ENCODE measurements at regions not wholly inside any gene's neighbourhood (a gene's known extent, or its start where the extent isn't known, plus 50 kb on each side); places are given as distances from the start of the nearest gene placed in this dataset.
A peak's percentile ranks its signal among the peaks of the same experiment; 100 is the strongest.
"Not testable (repeated sequence)": the region's sequence is repeated elsewhere in the genome, so short reads cannot be mapped to it uniquely, and the experiment has no call there.

DNA sequence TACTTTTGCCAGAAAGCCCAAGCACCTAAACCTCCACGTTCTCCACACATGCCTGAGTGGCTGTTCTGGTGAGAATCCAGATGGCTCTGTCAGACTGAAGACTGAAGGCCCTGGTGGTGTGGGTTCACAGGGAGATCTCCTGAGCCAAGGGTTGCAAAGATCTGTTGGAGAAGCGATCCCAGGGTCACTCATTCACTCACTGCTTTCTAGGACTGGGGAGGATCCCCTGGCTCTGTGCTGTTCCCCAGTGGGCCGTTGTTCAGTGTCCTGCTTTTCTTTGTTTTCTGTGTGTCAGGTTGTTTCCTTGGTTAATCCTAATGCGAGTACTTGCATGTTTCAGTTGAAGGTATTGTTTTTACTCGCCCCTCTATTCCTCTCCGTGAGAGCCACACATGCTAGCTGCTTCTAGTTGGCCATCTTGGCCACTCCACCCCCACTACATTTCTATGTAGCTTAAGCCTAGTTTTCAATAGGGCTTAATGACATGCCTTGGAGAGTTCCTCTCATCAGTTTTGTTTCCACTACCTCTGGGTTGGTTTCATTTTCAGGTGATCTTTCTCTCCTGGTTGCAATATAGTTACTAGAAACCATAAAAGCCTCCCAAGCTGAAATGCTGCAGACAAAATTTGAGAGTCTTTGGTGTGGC is 144.5 kb upstream of the SLC38A2 start:
- no peak for DNase-seq

DNA sequence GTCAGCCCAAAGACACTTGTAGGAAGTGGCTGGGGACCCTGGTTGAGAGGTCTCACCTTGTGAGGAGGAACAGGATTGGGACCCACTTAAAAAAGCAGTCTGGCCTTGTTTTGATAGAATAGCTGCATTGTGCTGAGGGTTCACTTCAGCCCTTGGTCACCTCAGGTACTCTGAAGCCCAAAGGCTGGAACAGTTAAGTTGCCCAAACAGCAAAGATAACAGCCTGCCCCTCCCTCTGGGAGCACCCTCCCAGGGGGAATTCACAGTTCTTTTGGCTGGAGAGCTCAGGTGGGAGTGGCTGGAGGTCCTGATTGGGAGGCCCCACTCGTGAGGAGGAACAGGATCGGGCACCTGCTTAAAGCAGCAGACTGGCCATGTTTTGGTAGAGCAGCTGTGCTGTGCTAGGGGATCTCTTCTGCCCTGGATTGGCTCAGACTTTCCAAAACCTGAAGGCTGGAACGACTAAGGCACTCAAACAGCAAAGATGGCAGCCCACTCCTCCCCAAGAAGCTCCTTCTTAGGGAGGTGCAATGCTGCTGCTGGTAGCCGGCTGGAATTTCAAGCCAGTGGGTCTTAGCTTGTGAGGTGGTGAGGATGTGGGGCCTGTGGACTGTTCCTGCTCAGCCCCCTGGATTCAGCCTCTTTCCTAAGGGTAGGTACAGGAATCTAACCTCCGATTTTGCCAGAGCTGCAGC is 143.8 kb upstream of the SLC38A2 start:
- DNase-seq: no peak

DNA sequence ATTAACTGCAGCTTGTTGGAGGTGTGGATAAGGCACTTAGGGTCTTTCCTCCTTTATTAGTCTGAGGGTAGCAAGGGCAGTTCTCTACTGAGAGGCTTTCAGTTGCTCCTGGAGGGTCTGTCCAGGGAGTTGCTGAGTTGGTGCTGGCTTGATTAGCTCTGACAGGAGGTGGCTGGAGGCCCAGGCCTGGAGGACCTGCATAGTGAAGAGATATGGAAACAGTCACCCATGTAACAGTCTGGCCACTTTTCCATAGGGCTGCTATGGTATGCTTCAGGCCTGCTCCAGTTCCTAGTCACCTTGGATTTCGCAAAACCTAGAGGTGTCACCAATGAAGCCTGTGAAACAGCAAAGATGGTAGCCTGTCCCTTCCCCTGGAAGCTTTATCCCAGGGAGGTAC is 143.3 kb upstream of the SLC38A2 start:
- no peak for DNase-seq

DNA sequence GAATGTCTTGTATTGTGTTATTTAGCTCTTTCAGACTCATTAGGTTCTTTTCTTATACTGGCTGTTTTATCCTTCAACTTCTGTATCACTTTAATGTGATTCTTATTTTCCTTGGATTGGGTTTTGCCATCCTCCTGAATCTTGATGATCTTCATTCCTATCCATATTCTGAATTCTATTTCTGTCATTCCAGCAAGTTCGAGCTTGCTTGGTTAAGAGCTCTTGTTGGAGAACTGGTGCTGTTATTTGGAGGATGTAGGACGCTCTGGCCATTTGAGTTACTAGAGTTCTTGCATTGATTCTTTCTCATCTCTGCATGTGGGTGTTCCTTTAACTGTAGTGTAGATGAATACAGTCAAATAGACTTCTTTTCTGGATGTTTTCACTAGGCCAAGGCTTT is 142.3 kb upstream of the SLC38A2 start:
- DNase-seq: no peak

DNA sequence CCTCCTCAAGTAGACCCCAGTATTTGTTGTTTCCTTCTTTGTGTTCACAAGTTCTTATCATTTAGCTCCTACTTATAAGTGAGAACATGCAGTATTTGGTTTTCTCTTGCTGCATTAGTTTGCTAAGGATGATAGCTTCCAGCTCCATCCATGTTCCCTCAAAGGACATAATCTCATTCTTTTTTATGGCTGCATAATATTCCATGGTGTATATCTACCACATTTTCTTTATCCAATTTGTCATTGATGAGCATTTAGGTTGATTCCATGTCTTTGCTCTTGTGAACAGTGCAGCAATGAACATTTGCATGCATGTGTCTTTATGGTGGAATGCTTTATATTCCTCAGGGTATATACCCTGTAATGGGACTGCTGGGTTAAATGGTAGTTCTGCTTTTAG is 137.7 kb upstream of the SLC38A2 start:
- DNase-seq: not testable (repeated sequence)

DNA sequence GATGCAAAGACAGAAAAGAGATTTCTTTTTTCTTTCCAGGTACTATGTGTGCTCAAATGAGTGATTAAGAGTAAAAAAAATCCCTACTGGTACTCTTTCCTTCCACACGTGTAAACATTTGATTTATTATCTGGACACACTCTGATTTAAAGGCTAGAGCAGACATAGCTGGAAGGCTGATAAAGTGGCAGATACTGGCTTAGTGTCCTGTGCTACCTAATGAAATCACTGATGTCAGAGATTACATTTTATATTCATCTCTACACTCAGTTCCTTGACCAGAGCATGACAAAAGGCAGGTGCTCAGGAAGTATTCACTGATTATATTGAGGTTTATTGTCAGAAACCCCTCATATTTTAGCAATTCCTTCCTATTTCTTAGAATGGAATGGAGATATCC is 136.6 kb upstream of the SLC38A2 start:
- DNase-seq: no peak

DNA sequence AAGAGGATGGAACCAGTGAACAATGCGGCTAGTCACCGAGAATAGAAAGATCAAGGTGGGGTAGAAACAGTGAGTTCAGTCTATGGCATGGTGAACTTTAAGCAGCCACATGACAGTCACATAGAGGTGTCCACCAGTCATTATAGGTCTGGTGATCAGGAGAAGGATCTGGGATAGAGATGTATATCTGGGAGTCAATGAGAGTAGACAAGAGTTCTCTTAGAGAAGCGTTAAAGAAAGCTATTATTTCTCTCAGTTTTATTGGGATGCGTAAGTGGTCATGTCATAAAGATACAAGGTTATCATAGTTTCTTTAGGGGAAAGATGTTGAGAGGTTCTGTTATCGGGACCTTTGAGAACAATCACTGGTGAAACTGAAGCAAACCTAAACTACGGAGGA is 136.1 kb upstream of the SLC38A2 start:
- no peak for DNase-seq

DNA sequence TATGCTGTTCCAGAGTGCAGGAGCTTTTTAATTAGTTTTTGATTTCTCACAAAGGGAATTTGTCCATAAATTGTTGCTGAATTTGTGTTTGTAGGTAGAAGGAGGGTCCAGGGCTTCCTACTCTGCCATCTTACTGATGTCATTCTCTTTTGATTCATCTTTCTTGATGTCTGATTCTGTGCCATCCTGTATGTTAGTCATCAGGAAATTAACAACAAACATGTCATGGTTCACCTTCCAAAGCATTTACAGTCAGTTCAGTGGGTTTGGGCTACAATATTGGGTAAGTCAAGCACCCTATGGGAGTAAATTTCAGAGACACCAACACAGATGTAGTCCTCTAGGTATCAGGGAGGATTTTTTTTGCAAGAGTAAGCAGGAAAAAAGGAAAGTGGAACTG is 135.2 kb upstream of the SLC38A2 start:
- no peak for DNase-seq

DNA sequence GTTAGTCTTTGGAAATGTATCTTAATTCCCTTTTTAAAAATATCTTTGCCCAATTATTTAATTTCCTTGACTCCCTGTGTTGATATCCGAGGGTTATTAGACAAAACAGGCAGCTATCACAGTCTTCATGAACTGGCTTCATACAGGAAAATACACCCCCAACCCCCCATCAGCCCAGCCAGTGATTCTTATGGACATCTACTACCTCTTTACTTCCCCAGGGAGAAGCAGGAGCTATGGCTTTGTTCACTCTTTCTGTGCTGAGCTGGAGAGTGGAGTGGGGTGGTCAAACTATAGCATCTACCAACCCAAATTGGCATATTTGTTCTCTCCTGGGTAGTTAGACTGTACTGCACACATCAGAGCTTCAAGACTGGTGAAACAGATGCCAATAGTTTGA is 134.4 kb upstream of the SLC38A2 start:
- no peak for DNase-seq

DNA sequence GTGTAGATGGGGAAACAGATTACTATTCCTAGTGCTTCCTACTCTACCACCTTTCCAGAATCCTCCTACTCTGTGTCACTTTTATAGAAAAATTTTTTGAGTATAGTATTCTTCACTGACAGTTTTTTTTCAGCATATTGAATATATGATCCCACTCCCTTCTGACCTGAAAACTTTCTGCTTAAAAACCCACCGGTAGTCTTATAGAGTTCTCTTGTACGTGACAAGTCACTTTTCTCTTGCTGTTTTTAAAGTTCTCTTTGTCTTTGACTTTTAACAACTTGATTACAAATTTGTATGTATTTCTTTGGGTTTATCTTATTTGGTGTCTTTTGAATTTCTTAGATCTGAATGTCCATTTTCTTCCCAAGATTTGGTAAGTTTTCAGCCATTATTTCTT is 133.6 kb upstream of the SLC38A2 start:
- no peak for DNase-seq

DNA sequence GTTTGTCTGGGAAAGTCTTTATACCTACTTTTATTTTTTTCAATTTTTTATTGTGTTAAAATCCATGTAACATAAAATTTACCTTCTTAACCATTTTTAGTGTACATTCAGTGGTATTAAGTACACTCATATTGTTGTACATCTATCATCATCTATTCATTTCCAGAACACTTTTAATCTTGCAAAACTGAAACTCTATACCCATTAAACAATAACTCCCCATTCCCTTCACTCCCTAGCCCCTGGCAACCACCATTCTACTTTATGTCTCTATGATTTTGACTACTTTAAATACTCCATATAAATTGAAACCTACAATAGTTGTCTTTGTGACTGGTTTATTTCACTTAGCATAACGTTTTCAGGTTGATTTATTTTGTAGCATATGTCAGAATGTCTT is 131.9 kb upstream of the SLC38A2 start:
- DNase-seq: no peak

DNA sequence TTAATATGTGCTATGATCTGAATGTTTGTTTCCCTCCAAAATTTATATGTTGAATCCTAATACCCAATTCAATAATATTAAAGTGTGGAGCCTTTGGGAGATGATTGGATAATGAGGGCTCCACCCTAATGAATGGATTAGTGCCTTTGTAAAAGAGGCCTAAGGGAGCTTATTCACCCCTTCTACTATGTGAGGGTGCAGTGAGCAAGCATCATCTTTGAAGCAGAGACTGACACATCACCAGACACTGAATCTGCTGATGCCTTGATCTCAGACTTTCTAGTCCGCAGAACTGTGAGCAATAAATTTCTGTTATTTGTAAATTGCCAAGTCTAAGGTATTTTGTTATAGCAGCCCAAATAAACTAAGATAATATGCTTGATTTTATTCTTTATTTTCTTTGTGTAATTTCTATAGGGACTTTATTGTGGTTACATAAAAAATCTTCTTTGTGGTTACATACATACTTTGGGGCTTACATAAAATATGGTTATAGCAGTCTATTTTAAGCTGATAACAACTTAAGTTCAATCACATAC is 131.1 kb upstream of the SLC38A2 start:
- no peak for DNase-seq

DNA sequence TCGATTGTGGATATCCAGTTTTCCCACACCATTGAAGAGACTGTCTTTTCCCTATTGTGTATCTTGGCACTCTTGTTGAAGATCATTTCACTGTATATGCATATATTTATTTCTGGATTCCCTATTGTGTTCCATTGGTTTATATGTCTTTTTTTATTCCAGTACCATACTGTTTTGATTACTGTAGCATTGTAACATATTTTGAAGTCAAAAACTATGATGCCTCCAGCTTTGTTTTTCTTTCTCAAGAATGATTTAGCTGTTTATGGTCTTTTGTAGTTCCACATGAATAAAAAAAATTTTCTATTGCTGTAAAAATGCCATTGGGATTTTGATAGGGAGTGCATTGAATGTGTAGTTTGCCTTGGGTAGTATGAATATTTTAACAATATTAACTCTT is 128.1 kb upstream of the SLC38A2 start:
- DNase-seq: no peak

DNA sequence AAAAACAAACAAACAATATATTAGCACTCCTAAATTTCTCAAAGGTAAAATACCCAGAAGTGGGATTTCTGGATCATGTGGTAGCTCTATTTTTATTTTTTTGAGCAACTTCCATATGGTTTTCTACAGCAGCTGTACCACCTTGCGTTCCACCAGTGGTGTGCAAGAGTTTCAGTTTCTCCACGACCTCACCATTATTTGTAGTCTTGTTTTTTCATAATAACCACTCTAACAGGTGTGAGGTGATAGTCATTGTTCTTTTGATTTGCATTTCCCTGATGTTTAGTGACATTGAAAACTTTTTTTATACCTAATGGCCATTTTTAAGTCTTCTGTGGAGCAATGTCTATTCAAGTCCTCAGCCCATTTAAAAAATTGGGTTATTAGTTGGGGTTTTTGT is 127.3 kb upstream of the SLC38A2 start:
- no peak for DNase-seq

DNA sequence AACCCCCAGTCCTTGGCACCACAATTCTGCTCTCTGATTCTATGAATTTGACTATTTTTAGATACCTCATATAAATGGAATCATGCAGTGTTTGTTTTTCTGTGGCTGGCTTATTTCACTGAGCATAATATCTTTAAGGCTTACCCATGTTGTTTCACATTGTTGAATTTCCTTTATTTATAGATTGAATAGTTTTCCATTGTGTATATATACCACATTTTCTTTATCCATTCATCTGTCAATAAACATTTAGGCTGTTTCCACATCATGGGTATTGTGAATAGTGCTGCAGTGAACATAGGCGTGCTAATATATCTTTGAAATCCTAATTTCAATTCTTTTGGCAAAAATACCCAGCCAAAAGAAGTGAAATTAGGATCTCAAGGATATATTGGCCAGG is 126.7 kb upstream of the SLC38A2 start:
- no peak for DNase-seq

DNA sequence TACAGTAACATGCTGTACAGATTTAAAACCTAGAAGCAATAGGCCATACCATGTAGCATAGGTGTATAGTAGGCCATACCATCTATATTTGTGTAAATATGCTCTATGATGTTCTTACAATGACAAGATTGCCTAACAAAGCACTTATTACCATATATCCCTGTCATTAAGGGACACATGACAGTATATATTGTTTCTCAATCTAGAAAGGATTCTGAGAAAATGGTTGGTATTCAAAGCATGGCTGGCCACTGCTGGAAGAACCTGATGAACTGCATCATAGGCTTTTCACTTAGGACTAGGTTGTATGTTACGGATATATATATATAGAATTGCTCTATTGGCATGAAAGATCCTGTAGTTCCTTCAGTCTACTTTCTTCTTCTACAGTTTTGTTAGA is 125.2 kb upstream of the SLC38A2 start:
- DNase-seq: no peak

DNA sequence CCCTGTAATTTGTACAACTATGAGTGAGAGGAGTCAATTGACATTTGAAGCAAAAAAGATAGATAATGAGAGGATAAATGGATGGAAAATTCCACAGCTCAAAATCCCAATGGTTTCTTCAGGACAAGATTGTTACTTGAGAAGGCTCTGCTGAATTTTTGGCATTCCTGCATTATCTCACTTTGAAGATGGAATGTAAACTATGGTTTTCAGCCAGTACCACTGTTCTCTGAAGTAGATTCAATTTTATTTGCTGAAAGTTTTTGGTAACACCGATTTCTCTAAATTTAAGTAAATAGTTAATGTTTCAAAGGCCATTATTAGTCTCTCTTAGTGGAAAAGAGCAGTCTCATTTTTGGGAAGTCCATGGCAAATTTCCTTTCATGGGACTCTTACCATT is 121.9 kb upstream of the SLC38A2 start:
- no peak for DNase-seq

DNA sequence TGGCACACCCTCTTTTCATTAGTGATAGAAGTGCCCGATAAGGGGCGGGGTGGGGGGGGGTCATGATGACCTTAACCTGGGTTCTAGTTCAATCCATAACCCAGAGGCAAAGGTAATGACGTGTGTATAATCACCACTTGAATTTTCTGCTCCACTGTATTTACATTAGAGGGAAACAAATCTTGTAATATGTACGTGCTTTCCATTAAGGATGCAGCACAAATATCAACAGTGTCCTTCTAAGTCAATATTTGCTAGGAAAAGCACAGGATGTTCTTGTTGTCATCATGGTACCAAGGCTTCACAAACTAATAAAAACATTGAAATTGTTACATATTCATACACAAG is 121.2 kb upstream of the SLC38A2 start:
- no peak for DNase-seq

DNA sequence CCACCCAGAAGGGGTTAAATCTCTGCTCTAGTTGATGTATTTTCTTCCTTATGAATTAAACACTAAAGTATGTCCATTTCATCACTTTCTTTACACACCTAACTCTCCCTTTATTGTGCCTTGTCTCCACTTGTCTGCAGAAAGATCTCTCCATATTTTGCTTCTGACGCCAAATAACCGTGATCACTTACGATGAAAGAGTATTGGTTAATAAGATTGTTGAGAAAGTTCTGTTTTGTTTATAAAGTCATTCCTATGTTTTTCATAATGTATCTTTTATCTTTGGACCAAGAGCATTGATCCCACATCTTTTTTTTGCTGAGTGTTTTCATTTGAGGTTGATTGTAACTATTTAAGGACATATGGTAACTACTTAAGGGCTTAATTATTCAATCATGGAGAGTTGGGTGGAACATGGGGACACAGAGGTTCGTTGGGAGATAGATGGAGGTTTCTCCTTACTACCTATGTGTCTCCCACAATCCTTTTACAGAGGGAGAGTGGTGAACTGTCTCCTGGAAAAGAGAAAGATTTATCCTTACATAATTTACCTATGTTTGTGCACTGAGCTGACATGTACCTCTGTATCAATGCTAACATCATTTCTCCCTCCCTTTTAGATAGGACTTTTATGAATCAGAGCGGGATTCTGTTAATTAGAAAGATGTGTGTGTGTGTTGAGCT is 120.7 kb upstream of the SLC38A2 start:
- no peak for DNase-seq

DNA sequence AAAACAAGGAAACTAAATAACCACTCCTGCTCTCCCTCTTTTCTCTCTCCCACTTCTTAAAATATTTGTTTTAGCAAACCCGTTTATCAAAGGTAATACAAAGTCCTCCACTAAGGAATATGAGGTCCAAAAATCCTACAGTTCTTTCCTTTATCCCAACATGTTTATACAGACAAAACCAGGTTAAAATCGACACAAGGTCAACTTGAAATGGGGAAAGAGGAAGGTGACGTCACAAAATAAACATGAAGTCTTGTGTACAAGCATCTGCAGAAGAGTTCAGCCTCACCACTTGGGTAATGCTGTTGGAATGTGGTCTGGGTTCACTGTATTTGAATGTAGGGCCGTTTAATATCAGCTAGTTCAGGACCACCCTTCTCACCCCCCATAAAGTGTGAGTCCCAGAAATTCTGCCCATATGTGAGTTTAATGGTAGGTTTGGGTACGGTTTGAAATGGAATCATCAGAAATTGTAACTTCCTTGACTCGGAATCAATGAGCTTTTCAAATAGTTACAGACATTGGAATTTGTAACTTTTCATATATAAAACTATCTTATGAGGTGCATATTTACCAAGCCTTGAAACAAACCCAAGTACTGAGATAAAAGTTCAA is 120.0 kb upstream of the SLC38A2 start:
- no peak for DNase-seq

DNA sequence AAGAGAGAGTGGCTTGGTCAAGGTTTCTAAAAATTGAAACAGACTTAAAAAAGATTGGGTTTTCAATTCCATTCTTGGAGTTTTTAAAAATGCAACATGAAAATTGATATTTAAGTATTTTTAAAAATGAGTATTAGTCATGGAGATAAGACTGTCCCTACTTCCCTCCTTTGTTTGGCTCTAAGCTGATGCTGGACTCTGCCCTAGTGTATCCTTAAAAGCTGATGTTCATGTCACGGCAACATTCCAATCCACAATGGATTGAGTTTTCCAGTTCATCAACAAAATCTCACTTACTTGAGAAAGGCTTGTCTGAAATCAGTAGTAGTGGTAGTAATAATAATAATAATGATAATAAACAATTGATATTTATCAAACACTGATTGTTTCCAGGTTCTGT is 119.0 kb upstream of the SLC38A2 start:
- DNase-seq: no peak

DNA sequence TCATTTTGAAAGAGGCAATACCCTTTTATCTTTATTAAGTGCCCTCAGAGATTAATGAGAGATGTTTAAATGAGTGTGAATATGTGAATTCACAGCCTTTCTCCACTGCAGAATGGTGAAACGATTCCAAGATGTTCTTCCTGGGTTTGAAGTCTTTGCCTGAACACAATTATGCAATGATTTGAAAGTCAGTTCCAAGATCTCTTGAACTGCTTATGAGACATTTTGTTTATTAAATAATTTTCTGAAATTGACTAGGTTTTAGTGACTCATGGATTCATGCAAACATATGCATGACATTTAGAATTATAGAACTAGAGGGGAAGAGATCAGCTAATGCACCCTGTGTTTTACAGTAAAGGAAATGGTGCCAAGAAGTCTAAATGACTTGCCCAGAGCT is 118.1 kb upstream of the SLC38A2 start:
- DNase-seq: no peak

DNA sequence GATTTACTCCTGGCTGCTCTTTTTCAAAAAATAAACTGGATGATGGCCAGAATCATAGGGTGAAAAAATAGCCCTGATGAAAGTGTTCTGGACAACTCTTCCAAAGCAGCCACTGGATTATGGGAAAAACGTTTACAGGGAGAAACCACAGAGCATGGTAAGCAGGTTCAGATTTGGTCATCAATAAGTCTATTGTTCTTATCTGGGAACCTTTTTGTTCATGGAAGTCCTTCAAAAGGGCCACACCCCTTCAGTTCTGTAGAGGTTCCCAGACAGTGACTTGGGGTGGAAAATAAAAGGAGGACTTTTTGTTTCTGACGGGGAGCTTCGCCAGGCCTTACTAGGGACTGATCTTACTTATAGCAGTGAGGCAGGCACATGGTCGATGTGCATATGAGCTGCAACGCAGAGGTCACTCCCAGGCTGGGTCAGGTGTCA is 117.4 kb upstream of the SLC38A2 start:
- no peak for DNase-seq

DNA sequence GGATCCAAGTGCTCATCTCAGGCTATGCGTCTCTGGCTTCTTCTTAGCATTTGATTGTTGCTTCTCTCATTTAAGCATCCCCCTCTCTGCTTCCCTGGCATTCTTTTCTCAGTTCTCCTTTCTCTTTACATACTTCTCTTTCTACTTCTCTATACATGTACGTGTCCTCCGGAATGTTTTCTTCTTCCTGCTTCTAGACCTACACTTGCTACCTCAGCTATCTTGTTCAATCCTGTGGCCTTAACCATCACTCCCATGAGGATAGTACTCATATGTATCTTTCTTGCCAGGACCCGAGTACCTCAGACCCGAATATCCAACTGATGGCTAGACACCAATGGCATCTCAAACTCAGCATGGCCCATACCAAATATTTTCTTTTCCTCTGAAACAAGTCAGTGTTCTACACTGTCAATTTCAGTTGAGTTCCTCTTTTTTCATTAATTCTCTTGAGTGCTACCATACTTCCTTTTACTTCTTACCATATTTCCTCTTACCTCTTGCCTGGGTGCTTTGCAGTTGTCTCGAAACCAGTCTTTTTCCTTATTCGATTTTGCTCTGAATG is 115.1 kb upstream of the SLC38A2 start:
- DNase-seq: peak; percentile 15
